ENCODE measurements at regions not wholly inside any gene's neighbourhood (a gene's known extent, or its start where the extent isn't known, plus 50 kb on each side); places are given as distances from the start of the nearest gene placed in this dataset.

DNA sequence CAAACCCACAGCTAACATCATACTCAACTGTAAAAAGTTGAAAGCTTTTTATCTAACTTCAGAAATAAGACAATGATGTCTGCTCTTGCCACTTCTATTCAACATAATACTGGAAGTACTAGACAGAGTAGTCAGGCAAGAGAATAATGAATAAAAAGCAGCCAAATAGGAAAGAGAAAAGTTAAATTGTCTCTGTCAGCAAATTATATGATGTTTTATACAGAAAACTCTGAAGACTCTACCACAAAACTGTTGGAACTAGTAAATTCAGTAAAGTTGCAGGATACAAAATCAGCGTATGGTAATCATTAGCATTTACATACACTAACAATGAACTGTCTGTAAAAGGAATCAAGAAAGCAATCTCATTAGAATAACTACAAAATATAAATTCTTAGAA is 752.9 kb upstream of the CT83 start:
- no peak for DNase-seq

DNA sequence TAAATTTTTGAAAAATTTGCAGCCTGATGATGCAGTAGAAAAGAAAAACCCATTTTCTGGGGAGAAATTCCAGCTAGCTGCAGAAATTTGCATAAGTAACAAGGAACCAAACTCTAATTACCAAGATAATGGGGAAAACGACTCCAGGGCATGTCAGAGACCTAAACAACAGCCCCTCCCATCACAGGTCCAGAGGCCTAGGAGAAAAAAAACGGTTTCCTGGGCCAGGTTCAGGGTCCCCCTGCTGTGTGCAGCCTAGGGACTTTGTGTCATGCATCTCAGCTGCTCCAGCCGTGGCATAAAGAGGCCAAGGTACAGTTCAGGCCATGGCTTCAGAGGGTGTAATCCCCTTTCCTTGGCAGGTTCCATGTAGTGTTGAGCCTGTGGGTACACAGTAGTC is 733.7 kb upstream of the CT83 start:
- DNase-seq: no peak

DNA sequence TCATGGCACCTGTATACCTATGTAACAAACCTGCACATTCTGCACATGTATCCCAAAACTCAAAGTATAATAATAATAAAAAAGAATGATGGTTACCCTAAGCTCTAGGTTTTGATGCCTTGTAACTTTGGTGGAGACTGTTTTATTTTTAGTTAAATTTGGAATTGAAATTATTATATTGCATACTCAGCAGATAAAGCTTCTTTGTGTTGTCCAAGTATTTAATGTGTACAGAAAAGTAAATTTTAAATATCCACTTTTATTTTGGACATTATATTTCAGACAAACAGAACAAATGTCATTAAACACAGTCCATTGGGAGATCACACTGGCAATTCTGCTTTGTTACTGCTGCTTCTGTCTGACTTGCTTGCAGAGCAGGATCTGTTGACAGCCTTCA is 684.5 kb upstream of the CT83 start:
- no peak for DNase-seq

DNA sequence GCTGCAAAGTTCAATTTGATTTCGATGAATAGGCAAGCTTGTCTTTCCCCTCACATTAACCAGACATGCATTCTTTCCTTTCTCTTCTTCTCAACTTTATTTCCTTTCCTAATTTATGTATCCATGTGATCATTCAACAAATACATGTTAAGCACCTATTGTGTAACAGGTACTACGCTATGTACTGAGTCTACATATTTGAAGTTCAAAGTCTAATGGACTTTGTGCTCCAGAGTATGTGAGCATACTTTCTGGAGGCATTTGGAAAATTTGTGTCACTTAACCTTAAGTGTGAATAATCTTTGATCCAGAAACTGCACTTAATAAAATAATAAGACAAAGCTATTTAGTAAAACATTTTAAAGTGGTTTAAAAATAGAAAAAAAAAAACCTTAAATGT is 675.3 kb upstream of the CT83 start:
- DNase-seq: no peak

DNA sequence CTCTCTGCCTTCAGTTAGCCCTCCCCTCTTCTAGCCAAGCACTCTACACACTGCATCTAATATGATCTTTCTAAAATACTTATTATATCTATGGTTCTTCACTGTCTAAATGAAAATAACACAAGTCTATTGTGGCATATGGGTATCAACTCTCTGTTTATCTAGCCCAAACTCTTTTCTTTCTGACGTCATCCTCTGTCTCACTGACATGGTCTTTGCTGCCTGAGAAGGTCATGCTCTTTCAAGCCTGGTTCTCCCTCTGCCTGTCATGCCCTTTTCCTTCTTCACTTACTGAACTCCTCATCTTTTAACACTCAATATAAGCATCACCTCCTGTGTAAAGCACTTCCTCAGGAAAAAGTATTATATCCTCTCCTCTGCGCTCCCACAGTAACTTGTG is 672.2 kb upstream of the CT83 start:
- no peak for DNase-seq

DNA sequence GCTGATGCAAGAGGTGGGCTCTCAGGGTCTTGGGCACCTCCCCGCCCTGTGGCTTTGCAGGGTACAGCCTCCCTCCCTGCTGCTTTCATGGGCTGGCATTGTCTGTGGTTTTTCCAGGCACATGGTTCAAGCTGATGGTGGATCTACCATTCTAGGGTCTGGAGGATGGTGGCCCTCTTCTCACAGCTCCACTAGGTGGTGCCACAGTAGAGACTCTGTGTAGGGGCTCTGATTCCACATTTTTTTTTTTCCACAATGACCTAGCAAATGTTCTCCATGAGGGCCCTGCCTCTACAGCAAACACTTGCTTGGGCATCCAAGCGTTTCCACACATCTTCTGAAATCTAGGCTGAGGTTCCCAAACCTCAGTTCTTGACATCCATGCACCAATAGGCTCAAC is 657.9 kb upstream of the CT83 start:
- DNase-seq: no peak

DNA sequence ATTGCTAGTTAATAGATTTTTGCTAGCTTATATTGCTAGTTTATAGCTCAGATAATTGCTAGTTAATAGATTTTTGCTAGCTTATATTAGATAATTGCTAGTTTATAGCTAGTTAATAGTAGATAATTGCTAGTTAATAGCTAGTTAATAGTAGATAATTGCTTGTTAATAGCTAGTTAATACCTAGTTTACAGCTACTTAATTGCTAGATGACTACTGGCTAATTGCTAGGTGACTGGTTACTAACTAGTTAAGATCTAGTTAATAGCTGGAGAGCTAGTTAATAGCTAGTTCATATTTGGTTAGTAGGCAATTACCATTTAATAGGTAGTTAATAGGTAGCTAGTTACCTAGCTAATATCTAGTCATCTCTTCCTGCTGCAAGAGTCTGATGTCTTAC is 633.8 kb upstream of the CT83 start:
- no peak for DNase-seq

DNA sequence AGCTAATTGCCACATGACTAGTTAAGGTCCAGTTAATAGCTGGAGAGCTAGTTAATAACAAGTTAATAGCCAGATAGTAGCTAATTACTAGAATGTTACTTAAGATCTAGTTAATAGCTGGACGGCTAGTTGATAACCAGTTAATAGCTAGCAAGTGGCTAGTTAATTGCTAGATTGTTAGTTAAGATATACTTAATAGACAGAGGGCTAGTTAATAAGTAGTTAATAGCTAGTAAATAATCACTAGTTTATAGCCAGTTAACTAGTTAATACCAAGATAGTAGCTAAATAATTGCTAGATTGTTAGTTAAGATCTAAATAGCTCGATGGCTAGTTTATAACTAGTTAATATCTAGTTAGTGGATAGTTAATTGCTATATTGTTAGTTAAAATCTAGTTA is 632.6 kb upstream of the CT83 start:
- DNase-seq: no peak

DNA sequence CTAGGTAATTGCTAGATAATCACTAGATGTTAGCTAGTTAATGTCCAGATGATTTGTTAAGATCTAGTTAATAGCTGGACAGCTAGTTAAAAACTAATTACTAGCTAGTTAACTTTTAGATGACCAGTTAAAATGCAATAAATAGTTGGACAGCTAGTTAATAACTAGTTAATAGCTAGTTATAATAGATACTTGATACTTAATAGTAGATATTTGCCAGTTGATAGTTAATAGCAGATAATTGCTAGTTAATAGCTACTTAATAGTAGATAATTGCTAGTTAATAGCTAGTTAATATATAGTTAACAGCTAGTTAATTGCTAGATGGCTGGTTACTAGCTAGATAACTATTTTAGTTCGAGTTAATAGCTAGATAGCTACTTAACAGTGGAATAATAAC is 631.4 kb upstream of the CT83 start:
- DNase-seq: no peak

DNA sequence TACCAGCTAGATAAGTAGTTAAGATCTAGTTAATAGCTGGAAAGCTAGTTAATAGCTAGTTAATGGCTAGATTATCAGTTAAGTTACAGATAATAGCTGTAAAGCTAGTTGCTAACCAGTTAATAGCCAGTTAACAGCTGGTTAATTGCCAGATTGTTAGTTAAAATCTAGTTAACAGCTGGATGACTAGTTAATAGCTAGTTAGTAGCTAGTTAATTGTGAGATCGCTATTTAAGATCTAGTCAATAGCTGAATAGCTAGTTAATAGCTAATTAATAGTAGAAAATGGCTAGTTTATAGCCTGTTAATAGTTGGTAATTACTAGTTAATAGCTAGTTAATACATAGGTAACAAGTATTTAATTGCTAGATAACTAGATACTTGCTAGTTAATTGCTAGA is 630.5 kb upstream of the CT83 start:
- no peak for DNase-seq

DNA sequence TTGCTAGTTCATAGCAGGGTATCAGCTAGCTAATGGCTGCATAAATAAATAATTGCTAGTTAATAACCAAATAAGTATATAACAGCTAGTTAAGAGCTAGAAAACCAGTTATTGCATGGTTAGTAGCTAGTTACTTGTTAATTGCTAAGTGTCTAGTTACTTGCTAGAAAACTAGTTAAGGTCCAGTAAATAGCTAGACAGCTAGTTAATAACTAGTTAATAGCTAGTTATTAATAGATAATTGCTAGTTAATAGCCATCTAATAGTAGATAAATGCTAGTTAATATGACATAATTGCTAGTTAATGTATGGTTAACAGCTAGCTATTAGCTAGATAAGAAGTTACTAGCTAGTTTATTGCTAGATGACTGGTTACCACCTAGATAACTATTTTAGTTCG is 629.9 kb upstream of the CT83 start:
- no peak for DNase-seq

DNA sequence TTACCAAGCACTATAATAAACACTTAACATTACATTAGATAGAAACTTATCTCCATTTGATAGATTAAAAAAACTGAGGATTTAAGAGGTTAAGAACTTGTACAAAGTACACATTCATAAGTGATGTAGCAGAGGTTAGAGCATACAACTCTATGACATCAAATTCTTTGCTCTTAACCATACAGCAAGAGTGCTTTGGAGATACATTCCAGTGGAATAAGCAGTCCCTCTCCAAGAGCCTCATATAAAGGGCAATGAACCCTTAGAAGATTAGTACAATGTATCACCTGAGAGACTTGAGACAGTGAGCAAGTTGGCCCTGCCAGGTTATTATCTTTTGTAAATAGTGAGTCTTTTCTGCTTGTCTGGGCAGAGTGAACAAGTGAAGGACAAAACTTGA is 600.4 kb upstream of the CT83 start:
- no peak for DNase-seq

DNA sequence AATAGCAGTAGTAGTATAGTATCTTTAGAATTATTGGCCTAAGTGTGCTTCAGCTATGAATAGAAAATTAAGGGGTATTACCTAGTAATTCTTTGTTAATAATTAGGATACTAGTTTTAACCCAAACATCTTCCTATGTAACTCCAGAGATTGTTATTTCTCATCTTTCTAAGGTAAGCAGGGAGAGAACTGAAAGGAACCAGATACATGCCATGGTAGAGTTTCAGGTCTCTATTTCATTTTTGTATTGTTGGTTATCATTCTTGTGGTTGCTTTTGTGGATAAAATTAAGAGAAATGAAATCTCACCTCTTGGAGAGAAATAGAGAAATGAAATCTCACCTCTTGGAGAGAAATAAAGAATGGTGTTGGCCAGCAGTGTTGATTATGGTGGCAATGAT is 597.1 kb upstream of the CT83 start:
- DNase-seq: no peak

DNA sequence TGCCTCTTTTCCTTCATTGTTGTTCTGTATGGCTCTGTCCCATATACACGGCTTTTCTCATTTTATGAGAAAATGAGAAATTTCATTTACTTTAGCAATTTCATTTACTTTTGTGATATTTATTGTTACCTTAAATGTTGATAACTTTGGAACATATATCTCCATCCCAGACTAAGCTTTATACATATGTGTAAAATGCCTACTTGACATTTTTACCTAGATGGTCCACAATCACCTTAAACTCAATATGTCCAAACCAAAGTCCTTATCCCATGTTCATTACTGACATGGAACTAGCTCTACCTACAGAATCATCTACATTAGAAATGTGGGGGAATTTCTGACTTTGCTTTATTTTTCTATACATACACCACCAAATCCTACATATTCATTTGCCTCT is 590.5 kb upstream of the CT83 start:
- DNase-seq: no peak

DNA sequence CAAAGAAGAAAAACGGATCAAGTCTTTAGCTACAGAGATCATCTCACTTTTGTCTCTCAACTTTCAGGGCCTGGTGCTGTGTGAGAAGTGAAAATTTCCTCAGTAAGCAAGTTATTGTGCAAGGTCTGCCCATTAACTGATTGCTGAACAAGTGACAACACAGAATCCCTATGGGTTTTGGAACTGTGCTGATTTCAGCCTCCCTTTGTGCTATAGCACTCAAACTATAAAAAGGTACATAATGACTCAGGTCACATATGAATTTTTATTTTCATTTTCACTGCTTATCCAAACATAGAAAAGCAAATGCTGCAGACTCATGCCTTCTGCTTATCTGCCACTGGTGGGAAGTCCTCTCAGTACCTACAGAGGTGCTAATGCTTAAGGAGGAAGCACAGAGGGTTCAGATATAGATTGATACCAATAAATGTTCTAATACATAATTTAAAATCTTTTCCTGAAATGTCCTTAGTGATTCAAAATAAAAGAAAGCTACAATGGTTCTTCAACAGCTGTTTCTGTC is 576.2 kb upstream of the CT83 start:
- no peak for DNase-seq

DNA sequence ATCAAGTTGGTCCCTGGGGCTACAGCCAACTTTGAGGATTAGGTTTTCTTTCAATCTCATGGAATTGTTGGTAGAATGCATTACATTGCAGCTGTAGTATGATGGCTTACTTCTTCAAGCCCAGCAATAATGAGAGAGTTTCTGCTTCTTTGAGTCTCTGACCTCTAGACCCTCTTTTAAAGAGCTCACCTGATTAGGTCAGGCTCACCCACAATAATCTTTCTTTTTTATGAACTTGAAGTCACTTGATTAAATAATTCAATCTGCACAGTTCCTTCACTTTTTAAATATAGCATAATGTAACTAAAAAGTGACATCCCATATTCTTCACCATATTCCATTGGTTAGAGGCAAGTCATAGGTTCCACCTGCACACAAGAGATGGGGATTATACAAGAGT is 547.5 kb upstream of the CT83 start:
- DNase-seq: no peak

DNA sequence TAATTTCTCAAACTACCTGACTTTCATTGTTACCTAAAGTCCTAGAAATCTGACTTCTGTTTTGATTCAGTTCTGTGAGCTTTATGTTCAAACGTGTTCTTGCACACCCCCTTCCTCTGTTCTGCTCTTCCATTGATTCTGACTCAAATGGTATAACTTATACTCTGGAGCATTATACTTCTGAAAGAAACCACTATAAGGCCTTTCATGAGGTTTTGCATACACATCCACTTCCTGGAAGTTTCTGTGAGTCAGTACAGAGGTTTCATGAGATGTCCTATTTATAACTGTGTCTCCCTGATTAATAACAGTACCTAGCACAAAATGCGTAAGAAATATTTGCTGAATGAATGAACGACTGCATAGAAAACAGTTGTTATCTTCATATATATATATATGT is 540.2 kb upstream of the CT83 start:
- DNase-seq: no peak

DNA sequence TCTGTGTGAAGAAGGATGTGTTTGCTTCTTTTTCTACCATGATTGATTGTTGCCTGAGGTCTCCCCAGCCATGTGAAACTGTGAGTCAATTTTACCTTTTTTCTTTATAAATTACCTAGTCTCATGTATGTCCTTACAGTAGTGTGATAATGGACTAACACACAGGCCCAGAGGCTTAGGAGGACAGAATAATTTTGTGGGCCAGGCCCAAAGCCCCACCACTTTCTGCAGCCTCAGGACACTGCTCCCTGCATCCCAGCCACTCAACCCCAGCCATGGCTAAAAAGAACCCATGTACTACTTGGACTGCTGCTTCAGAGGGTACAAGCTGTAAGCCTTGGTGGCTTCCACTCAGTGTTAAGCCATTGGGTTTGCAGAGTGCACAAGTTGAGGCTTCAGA is 512.7 kb upstream of the CT83 start:
- DNase-seq: no peak

DNA sequence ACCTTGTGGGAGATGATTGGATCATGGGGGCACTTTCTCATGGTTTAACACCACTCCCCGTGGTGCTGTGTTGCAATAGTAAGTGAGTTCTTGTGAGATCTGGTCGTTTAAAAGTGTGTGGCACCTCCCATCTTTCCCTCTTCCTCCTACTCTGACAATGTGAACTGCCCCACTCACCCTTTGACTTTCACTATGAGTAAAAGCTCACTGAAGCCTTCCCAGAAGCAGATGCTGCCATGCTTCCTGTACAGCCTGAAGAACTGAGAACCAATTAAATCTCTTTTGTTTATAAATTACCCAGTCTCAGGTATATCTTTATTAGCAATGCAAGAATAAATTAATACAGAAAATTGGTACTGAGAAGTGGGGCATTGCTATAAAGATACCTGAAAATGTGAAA is 509.6 kb upstream of the CT83 start:
- DNase-seq: no peak

DNA sequence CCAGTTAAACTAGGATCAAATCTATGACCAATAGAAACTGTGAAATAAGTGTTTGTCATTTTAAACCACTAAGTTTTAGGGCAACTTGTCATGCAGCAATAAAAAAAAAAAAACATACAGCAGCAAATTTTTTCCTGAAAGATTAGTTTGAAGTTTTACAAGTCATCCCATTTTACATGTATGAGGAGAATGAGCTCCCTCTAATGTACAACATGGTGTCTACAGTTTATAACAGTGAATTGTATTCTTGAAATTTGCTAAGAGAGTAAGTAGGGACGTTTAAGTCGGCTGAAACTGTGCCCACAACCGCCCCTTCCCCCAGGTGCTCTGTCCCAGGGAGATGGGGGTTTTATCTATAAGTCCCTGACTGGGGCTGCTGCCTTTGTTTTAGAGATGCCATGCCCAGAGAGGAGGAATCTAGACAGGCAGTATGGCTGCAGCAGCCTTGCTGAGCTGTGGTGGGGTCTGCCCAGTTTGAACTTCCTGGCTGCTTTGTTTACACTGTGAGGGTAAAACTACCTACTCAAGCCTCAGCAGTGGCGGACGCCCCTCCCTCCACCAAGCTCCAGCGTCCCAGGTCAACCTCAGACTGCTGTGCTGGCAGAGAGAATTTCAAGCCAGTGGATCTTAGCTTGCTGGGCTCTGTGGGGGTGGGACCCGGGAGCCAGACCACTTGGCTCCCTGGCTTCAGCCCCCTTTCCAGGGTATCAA is 499.3 kb upstream of the CT83 start:
- DNase-seq: no peak

DNA sequence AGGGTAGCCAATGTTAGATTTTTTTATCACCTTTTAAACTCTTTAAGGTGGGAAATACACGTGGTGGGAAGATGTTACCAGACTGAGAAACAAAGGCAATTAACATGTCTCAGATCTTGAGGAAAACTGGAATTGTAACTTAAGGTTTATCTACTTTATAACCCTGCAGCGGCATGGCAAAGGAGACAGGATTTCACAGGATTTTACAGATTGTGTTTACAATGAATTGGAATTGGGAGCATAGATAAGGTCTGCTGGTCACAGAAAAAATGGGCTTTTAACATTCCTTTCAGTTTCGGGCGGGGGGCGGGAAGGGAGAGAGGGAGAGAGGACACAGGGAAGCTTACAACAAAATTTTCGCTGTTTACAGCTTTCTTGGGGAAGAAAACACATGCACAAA is 467.5 kb upstream of the CT83 start:
- DNase-seq: no peak

DNA sequence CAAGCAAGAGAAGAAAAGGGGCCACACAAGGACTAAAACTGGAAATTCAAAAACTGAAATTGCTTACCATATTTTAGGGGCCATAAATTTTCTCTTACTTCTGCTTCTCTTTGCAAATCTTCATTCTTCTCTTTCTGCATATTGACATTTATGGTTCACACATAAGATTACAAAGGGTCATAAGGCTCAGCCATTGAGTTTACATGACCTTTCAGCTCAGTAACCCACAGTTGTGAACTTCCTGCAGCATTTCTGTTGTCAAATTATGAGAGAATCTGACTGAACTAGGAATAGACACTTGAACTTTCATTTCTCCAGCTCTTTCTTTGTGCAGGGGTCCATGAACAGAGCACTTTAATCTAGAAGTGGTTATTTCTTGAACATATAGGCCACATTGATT is 434.8 kb upstream of the CT83 start:
- no peak for DNase-seq

DNA sequence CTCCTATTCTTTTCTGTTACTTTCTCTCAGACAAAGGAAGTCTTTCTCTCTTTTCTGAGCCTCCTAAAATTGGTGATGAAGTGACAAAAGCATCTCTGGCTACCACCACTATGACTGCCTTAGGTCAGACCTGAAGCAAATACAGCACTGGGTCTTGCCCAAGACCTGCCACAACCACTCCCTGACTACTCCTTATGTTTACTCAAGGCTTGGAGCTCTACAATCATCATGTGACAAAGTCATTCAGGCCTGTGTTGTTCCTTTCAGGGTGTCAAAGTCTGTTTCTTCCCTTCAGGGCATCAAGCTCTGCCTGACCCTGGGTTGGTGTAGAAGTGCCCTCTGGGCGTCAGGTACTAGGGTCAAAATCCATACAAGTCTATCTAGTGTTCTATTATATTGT is 419.2 kb upstream of the CT83 start:
- no peak for DNase-seq

DNA sequence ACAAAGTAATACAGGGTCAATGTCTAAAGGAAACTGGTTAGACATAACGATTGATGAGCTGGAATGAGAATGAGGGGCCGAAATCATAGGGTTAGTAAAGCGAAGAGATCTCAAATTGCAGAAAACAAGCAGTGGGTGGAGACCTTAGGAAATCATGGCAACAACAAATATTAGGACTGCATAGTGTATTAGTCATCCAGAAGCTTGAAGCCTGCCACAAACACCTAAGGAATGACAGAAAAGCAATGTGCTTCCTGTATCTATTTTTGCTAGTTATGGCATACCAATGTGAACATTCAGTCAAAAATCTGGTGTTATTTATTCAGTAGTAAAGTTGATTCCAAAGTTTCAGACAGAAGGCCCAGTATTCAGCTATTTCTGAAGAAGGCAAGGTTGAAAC is 410.9 kb upstream of the CT83 start:
- no peak for DNase-seq

DNA sequence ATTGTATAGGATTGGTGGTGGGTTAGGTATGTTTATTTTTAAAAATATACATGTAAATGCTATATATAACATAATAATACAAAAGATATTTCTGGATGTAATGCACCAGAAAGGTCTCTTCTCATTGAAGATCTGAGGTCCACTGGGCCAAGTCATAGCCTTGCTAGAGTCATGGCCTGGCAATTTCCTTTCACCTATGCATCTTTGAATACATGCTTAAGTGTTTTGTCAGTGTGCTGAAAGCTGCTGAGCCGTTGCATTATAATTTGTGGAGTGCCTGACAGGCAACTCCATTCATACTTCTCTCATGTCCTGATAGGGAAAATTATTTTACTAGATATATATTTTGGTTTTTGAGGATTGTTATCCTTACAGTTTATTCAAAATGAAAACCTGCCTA is 410.2 kb upstream of the CT83 start:
- no peak for DNase-seq

DNA sequence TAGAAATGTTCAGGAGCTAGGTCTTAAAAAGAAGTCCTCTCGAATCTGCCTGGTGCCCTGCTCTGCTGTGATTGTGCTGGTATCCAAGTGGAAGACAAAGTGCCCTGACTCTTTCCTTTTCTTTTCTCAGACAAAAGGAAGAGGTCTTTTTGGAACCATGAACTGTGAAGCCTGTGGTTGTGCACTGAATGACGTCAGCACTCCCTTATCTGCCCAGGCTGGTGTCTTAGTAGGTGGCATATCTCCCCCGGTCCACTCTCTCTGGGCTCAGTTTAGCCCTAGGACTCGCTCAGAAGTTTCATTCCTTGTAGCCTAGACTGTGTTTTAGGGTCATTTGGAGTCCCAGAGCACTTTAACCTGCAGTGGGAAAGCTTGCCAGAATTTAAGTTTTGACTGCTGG is 400.3 kb upstream of the CT83 start:
- no peak for DNase-seq
